HG03571 (cell line): ENCODE measurements at regions not wholly inside any gene's neighbourhood (a gene's known extent, or its start where the extent isn't known, plus 50 kb on each side); places are given as distances from the start of the nearest gene placed in this dataset.
"Not testable (repeated sequence)": the region's sequence is repeated elsewhere in the genome, so short reads cannot be mapped to it uniquely, and the experiment has no call there.

Source experiments
- ATAC-seq: cut with Tn5 transposase; IDR thresholded peaks from one replicate; pipeline ENCODE4 v1.9.1; 2021; ENCODE audit not compliant: unreplicated experiment

DNA sequence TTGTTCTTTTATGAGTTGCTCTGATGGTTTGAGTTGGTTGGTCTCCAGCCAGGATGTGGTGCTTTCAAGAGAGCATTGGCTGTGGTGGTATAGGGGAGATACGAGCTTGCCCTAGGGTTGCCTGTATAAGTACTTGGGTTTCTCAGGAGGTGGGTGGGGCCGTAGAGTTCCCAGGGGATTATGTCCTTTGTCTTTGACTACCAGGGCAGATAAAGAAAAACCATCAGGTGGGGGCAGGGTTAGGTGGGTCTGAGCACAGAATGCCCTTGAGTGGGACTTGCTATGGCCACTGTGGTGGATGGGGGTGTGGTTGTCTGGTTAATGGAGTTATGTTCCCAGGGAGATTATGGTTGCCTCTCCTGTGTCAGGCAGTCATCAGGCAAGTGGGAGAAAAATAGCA is 247.9 kb upstream of the HAND2 start:
- no peak for ATAC-seq

GRCh38 chr4:173777421-173777820 is 247.4 kb upstream of the HAND2 start:
- no peak for ATAC-seq

DNA sequence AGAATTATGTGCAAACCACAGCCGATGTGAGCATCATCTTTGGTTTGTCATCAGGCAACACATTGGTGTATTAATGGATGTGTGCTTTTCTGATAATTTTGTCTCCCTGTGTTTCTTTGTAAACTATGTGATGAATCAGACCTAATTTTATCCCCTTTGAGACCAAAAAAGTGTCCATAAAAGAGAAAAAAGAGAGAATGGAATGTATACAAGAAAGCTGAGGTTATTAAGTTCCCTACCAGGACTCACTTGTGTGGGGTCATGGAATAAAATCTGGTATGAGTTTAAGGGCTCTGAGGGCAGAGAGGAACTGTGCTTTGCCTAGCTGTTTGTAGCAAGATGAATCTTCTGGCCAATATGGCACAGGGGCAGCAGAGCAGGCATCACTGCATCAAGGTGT is 239.5 kb upstream of the HAND2 start:
- no peak for ATAC-seq

- ATAC-seq, result no peak
Observed at GRCh38 chr4:173767650-173768049, 237.6 kb upstream of the HAND2 start.

GRCh38 chr4:173766171-173766600 is 236.2 kb upstream of the HAND2 start:
- no peak for ATAC-seq

DNA sequence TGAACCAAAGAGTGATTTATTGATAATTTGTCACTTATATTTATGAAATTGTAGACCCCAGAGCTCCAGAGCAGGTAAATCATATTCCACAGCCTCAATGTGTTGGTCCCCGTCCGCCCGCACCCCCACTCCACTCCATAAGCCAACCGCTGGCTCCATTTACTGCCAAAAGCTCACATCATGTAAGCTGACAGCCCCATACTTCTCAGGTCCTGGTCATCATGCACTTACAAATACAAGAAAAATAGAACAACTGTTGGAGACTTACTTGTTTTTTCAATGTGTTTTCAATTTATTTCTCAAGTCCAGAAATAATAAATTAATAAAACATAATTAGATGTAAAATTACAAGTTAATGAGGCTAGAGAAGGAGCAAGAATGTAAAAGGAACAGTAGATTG is 235.7 kb upstream of the HAND2 start:
- ATAC-seq, result no peak

DNA sequence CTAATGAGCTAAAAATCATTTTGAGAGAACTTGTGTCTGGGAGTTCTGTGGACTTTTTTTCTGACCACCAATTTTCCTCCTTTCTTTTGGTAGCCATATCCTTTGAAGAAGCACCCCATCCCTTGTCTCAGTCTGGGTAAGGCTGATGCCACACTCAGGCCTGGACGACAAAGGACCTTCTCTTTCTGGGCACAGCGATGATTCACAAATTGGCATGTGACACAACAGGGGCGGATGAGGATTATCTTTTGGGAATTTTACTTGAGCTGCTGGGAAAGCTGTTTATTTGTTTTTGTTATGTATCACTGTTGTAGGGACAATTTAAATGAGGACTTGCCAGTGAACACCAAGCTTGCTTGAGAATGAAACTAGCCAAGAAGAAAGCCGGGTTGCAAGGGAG is 233.4 kb upstream of the HAND2 start:
- ATAC-seq, result no peak

DNA sequence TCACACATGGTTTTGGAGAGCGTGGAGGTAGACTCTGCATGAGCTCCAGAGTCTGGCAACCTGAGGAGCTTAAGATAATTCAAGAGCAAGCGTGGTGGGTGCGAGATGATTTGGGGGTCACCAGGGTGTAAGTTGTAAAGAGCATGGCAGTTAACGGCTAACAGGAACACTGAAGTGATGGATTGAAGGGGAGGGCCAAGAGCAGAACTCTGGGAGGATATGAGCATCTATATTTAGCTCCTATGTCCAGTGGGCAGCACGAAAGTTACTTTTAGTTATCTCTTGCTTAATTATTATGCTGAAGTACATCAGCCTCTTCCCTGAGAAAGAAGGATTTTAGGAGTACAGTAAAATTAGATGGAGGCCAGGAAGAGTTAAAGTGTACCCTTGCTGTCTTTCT is 231.9 kb upstream of the HAND2 start:
- ATAC-seq, result no peak

DNA sequence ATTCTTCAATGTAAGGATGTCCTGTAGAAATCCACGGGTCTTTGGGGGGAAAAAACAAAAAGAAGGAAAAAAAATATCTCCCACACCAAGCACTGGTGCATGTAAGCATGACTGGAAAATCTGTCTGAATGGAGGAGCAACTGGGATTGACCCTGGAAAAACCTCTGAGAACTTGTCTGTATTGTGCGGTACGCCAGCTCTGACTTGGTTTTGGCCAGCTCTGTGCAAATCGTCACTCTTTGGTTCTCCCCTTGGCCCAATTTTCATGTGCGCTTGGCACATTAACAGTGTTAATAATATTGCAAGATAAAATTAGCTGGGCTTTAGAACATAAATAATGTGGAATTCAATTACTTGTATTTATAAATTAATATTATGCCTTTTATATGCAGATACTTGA is 231.2 kb upstream of the HAND2 start:
- no peak for ATAC-seq

GRCh38 chr4:173758132-173758531 is 228.1 kb upstream of the HAND2 start:
- no peak for ATAC-seq

DNA sequence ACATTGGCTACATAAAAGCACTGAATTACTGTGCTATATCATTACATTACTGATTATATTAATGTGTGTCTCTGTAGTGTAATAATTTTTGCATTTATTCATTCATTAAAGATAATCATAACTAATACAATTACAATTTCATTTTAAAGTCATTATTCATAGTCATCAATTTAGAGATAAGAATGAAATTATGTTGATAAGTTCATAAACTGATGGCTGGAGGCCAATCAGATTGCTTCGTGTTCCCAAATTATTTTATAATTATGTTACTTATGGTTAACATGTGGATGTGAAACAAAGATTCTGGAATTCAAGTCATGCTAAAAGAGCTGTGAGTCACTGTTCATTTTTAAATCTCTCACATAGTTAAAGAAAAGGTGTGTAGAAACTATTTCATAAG is 223.4 kb upstream of the HAND2 start:
- no peak for ATAC-seq

DNA sequence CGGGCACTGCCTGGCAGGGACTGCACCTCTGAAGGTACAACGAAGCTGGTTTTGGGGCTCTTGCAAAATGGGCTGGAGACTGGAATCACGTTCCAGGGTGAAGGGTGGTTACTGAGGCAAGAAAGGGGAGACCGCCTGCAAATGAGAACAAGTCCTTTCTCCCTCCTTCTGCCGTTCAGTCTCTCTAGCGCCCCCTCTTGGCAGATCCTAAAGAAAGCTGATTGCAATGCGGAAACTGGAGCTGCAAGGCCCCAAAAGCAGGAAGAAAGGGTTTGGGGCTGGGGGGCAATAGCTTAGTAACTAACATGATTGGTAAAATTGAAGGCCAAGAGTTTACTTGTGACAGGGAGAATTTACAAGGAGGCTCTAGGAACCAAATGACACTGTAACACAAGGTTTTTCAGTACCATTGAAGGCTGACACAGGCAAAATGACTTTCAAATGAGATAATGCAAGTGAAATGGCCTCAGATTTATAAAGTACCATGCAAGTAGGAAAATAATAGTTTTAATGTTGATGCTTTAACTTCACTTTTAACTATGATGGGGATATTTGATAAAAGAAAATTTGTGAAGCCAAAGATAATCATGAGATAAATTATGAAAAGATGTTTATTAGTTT is 222.7 kb upstream of the HAND2 start:
- no peak for ATAC-seq

DNA sequence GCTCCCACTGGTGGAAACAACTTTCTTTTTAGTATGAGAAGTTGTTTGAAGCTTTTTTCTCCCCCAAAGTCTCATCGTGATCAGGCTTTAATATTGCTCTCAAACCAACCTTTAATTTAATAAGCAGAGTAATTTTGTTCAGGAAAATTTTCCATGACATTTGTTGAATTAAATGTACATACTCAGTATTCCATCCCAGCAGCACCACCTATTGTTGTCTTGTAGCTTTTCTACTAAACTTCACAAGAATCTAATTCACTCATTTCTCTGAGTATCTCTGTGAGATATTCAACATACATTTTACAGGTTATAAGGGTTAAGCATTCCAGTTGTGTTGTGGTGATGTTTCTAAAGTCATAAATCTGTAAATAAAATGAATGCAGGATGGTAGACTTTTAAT is 218.3 kb upstream of the HAND2 start:
- ATAC-seq, result no peak

- ATAC-seq, result no peak
Observed at GRCh38 chr4:173747537-173748257, 217.7 kb upstream of the HAND2 start.

DNA sequence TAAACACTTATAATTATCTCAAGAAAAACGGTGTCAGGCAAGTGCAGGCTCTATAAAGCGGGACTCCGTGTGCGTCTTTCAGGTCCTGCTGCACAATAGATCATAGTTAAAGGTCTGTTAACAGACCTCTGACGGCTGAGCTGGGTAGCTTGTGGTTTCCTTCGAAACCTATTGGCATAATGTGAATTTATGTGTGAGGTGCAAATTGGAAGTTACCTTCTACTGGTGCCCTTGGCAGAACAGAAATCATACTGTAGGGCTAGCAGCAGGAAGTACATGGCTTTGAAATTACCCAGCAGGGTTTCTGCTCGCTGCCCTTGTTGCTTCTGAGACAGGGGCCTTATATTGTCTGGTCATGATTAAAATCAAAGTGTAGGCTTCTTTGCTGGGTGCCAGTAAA is 216.4 kb upstream of the HAND2 start:
- no peak for ATAC-seq

DNA sequence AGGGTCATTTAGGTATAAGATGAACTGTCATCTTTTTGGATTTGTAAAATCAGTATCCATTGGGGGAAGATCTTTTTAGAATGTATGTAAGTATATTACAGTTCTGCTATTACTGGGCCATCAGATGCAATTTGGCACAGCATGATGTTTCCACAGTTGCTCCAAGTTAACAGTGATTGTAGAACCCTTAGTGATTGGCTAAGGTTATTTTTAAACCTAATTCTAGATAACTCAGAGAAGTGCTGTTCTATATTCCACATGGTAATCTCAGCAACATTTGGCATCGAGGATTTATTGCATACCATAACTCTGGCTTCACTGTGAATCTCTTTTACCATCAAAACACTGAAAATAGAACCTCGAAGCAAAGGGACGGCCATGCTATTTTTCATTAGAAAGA is 215.7 kb upstream of the HAND2 start:
- no peak for ATAC-seq

DNA sequence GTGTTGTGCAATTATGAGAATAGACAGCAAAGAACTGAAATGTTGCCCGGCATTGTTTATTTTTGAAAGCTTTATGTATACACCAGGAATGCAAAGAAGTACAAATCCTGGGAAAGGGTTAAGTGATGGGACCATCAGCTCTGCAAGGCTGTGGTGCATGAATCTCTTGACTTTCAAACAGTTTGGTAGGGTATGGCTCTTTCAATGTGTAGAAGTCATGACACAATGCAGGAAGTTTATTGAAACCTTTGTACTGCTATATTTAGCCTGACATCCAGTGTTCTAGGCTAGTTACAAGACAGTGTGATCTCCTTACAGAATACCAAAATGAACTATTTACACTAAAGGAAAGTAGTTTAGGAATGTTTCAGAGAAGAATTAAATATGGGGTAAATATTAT is 206.8 kb upstream of the HAND2 start:
- no peak for ATAC-seq

DNA sequence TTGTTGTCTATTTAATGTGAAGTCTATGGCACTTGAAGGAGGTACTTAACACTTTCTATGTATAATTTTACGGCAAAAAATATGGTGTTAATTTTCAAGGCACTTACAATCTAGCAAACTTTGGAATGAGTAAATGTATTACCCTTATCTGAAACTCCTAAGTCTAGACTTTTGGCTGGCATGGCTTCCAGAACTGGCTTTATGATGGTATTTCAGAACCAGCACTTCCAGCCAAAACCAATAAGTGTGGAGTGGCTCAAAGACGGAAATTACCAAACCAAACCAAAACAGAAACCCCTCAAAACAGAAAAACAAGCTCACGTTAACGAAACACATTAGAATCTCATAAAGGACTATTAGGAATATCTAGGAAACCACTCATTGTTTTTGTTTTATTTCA is 205.6 kb upstream of the HAND2 start:
- ATAC-seq, result no peak

GRCh38 chr4:173735049-173735448 is 205.0 kb upstream of the HAND2 start:
- no peak for ATAC-seq

- ATAC-seq, result no peak
Observed at GRCh38 chr4:173731257-173731656, 201.2 kb upstream of the HAND2 start.

GRCh38 chr4:173722075-173722474 is 192.0 kb upstream of the HAND2 start:
- no peak for ATAC-seq

DNA sequence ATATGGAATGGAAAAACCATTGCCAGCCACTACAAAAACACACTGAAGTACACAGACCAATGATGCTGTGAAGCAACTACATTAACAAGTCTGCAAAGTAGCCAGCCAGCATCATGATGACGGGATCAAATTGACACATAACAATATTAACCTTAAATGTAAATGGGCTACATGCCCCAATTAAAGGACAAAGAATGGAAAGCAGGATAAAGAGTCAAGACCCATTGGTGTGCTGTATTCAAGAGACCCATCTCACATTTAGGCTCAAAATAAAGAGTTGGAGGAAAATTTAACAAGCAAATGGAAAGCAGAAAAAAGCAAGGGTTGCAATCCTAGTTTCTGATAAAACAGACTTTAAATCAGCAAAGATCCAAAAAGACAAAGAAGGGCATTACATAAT is 188.5 kb upstream of the HAND2 start:
- not testable (repeated sequence) for ATAC-seq

DNA sequence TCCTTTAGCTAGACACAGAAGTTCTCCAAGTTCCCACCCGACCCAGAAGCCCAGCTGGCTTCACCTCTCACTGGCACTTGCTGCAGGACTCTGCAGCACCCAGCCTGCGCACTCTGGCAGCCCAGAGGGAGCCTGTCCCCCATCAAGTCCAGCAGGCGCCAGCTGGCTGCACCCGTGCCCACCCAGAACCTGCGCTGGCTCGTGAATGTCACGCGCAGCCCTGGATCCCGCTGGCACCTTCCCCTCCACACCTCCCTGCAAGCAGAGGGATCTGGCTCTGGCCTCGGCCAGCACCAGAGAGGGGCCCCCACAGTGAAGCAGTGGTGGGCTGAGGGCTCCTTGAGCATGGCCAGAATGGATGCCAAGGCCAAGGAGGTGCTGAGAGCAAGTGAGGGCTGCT is 187.6 kb upstream of the HAND2 start:
- no peak for ATAC-seq
